H1 (cell line): ENCODE measurements at regions not wholly inside any gene's neighbourhood (a gene's known extent, or its start where the extent isn't known, plus 50 kb on each side); places are given as distances from the start of the nearest gene placed in this dataset.

ENCODE experiments used
- BCL11A ChIP-seq, 2 experiments: IDR thresholded peaks; one replicate each; pipeline ENCODE4 v1.6.1; 2011; ENCODE audit warnings: low read depth in 2 of 2, low read length in 2 of 2, mild to moderate bottlenecking in 2 of 2
- CHD1 ChIP-seq: IDR thresholded peaks from 2 replicates; pipeline ENCODE4 v1.6.1; 2012; ENCODE audit warnings: low read depth, low read length, improper control_type of control experiment
- CTBP2 ChIP-seq: IDR thresholded peaks from 2 replicates; pipeline ENCODE4 v1.7.0; 2011; ENCODE audit warnings: borderline replicate concordance, mild to moderate bottlenecking, moderate library complexity, mixed read lengths, low read length; ENCODE audit not compliant: insufficient read depth, insufficient read length
- CTCF ChIP-seq, 3 experiments: IDR thresholded peaks; 1 replicate in 2 of 3; 2 replicates in 1 of 3; pipeline versions ENCODE4 v1.5.1 to v1.6.1; 2011; ENCODE audit warnings: low read length in 3 of 3, mild to moderate bottlenecking in 3 of 3, inconsistent platforms in 2 of 3, low read depth in 1 of 3, moderate library complexity in 1 of 3; ENCODE audit not compliant: insufficient read depth in 1 of 3; ENCODE audit errors: control extremely low read depth in 1 of 3
- HDAC2 ChIP-seq, 2 experiments: fragments of 300-600 bp in 1 of 2; sonication (generic) in 1 of 2; IDR thresholded peaks; 2 replicates each; pipeline ENCODE4 v1.6.1; 2011 to 2012; ENCODE audit warnings: low read depth in 2 of 2, low read length in 2 of 2, mild to moderate bottlenecking in 2 of 2, moderate library complexity in 2 of 2, borderline replicate concordance in 1 of 2, inconsistent platforms in 1 of 2
- KDM1A ChIP-seq: fragments of 200-600, 300-600 bp; sonication (generic); IDR thresholded peaks from 2 replicates; pipeline ENCODE4 v1.7.1; 2016; ENCODE audit warnings: mild to moderate bottlenecking, low read length, borderline replicate concordance
- KDM5A ChIP-seq: fragments of 200-600 bp; IDR thresholded peaks from 2 replicates; pipeline ENCODE4 v1.7.1; 2012; ENCODE audit warnings: mild to moderate bottlenecking, low read length, inconsistent platforms, mixed read lengths
- MAFK ChIP-seq: IDR thresholded peaks from 2 replicates; pipeline ENCODE4 v1.6.1; 2012; ENCODE audit warnings: low read depth, mild to moderate bottlenecking, improper control_type of control experiment, low read length
- NRF1 ChIP-seq: IDR thresholded peaks from 2 replicates; pipeline ENCODE4 v1.6.1; 2011; ENCODE audit warnings: mild to moderate bottlenecking, low read depth, low read length, improper control_type of control experiment
- PHF8 ChIP-seq: fragments of 200-600 bp; sonication (generic); conservative IDR thresholded peaks from 2 replicates; pipeline ENCODE4 v1.7.1; 2012; ENCODE audit warnings: low read depth, mild to moderate bottlenecking, inconsistent platforms, low read length, moderate library complexity
- TF ChIP-seq, protein P1 (sequence below): IDR thresholded peaks from 2 replicates; pipeline ENCODE4 v1.6.1; 2011; ENCODE audit warnings: low read depth, mild to moderate bottlenecking, low read length; ENCODE audit not compliant: insufficient read depth

DNA sequence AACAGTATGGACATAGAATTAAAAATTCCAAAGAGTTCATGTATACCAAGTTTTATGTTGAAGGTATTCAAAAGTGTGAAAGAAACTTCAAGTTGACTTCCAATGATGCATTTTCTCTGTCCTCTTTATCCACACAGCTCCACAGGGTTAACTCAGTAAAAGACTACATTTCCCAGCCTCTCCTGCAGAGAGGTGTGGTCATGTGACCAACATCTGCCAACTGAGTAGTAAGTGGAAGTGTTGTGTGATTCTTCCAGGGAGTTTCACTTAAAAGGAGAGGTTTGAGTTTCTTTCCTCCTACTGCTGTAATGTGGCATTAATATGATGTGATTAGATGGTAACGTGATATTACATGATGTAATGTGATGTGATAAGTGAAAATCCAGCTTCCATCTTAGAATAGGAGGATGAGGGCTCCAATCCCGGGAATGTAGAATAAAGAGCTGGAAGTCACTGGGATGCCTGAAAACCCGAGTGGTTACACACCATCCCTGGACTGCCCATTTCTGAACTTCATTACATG is 280.6 kb downstream of the ARRDC4 start (continued):
- TF ChIP-seq KDM5A (no peak), CTCF (IDR thresholded peaks at IDR 0.05; ENCODE audit: control extremely low read depth in 1 of 3, insufficient read depth in 1 of 3, low read depth in 1 of 3, low read length in 3 of 3) (no peak), KDM1A (no peak), PHF8 (no peak), NRF1 (no peak), CHD1 (no peak), HDAC2 (IDR thresholded peaks at IDR 0.05; ENCODE audit: borderline replicate concordance in 1 of 2, low read depth in 2 of 2, low read length in 2 of 2) (no peak), BCL11A (IDR thresholded peaks at IDR 0.05; ENCODE audit: low read depth in 2 of 2, low read length in 2 of 2) (no peak), CTBP2 (no peak), MAFK (no peak)
- TF ChIP-seq, protein P1, sequence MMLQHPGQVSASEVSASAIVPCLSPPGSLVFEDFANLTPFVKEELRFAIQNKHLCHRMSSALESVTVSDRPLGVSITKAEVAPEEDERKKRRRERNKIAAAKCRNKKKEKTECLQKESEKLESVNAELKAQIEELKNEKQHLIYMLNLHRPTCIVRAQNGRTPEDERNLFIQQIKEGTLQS, result 0 out of 2 replicates have a peak, but pooled peaks have one; percentile 36
